Non-pigmented ciliary epithelial cell (primary cell): ENCODE measurements at regions not wholly inside any gene's neighbourhood (a gene's known extent, or its start where the extent isn't known, plus 50 kb on each side); places are given as distances from the start of the nearest gene placed in this dataset.
"Not testable (repeated sequence)": the region's sequence is repeated elsewhere in the genome, so short reads cannot be mapped to it uniquely, and the experiment has no call there.

Experiments used
- DNase-seq: peaks from one replicate; pipeline ENCODE4 v3.0.0-alpha.2; 2010; ENCODE audit warnings: low read depth

DNA sequence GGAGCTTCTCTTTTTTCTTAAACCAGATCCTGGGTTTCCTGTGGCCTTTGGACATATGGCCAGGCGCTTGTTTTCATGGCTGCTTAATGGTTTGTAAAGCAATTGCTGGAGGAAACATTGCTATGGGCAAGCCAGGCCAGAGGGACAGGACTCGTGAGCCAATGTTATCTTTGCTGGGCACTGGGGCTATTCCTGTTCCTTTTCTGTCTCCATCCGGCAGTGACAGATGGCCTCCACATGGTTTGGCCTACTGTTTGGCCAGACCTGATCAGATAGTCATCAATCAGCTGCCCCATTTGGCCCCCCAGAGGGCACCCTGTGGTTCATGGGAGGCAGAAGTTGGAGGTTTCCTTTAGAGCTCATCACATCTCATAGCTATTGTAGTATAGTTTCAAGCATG lies 326.1 kb upstream of the ROPN1 start:
- no peak for DNase-seq

DNA sequence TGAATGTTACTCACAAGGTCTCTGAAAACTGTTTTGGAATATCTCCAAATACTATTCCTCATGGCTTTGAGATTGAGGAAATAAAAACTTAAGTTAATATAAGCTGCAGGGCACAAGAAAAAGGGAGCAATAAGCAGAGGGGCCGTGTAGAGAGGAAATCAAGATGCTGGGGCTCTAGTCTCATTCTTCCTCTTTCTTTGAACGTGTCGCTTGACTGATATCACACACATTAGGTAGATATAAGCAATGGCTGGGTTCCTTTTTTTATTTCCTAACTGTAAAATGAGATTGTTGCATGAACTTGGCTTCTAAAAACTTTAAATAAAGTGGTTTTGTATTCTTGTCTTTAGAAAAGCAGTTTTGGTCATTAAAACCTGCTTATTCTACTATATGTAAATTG lies 326.7 kb upstream of the ROPN1 start:
- DNase-seq: no peak

DNA sequence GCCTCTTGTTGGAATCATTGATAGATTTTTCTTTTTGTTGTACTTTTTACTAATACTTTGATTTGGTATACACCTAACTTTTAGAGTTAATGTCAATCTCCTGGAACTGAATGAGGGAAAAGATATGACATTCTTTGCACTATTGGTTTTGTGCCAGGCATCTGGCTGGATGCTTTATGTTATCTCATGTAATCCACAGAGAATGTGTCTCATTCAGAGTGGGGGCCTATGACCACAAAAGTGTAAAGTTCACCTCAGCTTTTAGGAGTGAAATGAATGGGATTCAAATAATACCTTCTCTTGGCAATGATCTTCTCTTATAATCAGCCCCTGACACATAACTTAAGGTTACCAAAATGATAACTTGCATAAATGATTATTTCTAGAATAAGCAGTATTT lies 329.1 kb upstream of the ROPN1 start:
- DNase-seq: no peak

DNA sequence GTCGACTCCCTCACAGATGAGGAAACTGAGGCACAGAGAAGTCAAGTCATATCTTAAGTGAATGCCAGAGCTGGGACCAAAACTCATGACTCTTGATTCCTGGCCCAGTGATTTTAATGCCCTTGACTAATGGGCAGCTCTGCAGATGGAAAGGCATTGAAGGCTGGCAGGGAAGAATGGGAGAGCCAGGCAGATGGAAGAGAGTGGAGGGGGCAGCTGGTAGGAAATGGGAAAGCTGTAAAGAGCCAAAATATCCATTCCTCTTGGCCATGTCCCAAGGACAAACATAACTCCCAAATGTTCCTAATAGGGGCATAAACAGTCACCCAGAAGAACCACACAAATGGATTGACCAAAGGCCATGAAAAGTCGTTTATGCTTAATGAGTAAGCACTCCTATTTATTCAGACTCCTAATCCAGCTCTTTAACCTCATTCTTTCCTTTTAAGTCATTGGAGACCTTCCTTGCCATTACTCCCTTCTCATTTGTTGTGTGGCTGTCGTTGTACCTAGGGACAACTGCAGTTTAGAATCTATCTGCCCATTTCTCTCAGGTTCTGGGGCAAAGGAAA lies 330.5 kb upstream of the ROPN1 start:
- no peak for DNase-seq

DNA sequence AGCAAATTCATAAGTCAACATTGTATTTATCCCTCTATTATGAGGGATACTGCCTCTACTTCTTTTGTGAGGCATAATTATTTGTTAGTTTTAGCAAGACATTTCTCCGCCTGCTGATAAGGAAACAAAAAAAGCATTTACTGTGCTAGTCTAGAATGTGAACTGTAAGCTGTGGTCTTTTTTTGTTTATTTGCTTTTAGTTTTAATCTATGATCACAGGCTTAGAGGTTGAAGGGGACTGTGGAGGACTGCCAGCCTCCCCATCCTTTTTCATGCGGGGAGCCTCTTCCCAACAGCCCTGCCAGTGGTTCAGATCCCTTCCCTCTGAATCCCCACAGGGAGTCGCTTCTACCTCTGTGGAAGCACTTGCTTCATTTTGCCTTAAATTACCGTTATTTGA lies 331.0 kb upstream of the ROPN1 start:
- no peak for DNase-seq

DNA sequence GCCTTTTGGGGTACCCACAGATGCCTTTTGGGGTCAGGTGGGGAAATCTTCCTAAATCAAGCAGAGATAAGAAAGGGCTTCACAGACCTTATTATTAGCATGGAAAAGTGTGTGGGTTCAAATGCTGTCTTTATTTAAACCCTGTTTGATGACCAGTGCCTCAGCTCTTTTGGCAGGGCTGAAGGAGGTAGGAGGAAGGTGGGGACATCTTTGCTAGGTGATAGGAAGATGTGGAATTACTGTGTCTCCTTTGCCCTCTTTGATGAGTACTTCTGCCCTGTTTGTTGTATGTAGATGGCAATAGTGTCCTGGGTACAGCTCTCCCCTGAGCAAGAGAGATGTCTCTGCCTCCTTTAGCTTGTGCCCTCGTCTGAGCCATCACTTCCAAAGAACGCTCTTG lies 333.3 kb upstream of the ROPN1 start:
- no peak for DNase-seq

DNA sequence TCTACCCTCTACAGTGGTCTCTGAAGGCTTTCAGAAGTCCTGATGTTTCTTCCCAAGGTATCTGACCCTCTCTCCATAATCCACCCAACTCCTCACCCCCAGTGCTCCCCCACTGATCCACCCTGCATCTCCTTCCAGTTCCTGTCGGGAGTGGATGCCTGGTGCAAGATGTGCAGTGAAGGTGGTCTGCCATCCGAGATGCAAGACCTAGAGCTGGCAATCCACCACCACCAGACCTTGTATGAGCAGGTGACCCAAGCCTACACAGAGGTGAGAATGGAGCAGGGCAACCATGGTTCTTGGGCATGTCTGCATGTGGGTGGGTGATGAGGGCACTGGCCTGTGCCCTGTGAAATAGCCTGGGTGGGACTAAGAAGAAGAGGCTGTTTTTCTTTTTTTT lies 337.8 kb upstream of the ROPN1 start:
- no peak for DNase-seq

DNA sequence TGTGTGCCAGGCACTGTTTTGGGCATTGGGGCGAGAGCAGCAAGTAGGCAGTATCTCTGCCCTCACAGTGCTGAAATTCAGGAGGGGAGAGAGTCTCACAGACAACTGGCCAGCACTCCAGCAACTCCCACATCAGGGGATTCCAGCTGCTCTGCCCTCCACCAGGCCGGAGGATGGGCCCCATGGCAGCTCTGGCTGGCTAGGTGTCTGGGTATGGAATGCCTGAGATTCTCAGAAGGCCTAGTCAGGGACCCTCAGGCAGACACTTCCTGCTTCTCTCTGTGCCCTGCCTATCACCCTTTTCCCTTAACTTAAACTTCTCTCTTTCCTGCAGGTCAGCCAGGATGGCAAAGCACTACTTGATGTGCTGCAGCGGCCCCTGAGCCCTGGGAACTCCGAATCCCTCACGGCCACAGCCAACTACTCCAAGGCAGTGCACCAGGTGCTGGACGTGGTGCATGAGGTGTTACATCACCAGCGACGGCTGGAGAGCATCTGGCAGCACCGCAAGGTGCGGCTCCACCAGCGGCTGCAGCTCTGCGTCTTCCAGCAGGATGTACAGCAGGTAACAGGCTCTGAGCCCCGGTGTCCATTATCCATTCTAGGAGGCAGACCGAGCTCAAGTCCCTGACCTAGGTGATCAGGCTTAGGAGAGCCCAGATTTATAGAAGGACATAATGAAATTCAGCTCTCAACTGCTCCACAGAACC lies 342.2 kb upstream of the ROPN1 start:
- no peak for DNase-seq

DNA sequence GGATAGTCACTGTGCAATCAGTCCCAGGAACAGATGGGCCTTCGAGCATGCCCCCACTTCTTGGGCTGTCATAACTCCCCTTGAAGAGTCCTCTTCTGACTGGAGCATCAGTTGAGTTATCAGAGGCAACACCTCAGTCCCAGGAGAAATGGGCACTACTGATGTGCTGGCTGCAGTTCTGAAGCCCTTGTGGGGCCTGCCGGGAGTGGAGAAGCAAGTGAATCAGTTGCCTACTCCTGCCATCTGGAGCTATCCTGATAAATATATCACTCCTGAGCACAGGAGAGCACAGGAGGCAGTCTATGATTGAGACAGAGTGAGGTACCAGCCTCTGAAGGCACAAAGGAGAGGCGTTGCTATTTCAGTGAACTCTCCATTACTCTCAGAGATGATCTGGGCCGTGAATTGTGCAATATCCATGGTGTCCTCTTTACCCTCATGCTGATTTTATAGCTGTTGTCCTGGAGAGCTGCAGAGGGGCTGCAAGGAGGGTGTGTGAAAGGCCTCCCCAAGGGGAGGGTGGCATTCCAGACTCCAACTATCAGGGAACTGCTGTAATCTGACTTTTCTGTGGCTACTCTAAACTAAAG lies 344.2 kb upstream of the ROPN1 start:
- no peak for DNase-seq

DNA sequence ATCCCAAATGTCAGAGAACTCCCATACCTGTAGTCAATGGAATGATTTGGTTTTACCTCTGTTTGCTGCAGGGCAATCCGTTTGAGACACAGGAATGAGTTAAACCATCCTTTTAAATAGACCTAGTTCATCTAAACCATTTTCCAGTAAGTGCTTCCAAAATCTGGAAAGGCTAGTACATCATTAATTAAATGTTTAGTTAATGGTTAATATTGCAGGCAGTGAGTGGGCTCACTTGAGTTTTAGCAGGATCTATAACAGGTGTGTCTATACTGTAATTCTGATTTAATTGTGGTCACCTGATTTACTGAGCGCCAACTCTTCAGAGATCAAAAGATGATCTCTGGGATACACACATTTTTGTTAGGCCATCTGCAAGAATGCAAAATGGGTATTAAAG lies 353.9 kb upstream of the ROPN1 start:
- no peak for DNase-seq

DNA sequence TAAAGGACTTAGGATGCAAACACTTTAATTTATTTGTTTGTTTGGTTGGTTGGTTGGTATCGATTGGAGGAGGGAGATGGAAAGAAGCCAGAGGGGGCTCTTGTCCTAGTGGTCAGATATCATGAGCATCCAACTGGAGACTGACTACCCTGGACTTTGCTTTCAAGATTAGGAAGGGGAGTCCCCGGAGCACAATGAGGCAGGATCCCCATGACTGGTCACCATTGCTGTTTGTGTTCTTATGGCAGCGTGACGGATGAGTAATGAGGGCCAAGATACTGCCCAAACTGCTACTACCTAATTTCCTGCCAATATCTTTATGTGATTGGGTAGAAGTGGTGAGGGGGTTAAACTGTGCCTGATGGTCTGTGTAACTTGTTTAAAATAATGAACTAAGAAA lies 354.6 kb upstream of the ROPN1 start:
- DNase-seq: no peak

DNA sequence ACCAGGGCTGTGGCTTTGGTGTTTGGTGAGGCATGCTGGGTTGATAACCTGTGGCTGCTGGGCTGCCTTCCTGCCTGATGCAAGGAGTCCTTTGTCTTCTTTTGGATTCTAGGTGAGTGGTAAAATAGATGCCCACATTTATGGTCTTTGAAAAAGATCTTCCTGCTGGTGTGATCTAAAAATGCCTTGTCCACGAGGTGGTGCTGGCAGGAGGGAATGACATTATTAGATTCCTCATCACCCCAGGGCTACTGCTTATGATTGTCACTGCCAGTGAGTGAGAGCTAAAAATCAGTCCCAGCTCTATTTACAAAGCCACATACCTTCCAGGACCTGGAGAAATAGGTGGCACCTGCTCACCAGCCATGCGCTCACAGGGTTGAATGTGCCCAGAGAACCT lies 355.5 kb upstream of the ROPN1 start:
- no peak for DNase-seq

DNA sequence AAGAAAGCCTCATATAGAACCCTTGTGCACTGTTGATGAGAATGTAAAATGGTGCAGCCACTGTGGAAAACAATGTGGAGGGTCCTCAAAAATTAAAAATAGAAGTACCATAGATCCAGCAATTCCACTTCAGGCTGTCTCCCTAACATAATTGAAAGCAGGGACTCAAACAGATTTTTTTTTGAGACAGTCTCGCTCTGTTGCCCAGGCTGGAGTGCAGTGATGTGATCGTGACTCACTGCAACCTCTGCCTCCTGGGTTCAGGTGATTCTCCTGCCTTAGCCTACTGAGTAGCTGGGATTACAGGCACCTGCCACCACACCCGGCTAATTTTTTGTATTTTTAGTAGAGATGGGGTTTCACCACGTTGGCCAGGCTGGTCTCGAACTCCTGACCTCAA lies 356.6 kb upstream of the ROPN1 start:
- not testable (repeated sequence) for DNase-seq

DNA sequence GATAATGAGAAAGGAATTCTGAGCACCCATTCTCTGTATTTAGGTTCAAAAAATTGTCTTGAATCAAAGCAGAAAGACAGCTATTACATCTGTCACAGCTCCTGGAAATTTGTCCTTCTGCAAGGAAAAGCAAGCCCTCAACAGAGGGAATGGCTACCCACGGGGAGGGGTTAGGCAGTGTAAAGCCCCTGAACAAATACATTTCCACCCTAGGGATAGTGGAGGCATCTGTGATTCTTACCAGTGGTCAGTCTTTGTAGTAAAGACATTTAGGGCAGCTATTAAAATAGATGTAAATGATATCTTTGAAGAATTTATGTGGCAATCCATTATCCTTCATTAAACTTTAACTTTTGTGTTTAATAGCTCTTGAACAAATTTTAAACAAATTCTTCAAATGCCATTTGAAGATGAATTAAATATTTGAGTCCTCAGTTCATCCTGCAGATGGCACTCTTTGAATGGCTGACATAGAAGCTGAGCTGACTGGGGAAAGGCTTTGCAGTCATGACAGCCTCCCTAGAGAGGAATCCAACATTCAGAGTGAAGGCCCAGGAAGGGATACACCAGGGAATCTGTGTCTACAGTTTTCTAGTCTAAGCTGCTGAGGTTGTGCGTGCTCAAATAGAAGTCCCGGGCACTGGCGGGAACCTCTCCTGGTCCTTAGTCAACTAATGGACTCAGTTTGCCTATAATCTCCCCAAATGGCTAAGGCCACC lies 359.7 kb upstream of the ROPN1 start:
- peak; percentile 43 for DNase-seq

DNA sequence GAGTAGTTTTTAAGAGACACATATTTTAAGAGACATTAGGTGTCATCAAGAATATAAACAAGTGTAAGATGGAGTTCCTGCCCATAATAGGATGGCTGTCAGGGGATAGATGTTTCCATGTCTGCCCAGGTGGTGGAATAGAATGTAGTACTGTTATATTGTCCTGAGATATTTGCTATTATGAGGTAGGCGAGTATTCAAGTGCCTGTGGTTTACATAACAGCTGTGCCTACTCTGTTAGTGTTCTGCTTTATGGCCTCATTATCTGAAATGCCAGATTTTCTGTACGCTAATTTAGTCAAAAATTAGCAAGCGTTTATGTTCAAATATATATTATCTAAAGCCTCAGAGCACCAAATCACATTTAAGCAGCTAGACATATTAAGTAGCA lies 360.2 kb upstream of the ROPN1 start:
- no peak for DNase-seq

DNA sequence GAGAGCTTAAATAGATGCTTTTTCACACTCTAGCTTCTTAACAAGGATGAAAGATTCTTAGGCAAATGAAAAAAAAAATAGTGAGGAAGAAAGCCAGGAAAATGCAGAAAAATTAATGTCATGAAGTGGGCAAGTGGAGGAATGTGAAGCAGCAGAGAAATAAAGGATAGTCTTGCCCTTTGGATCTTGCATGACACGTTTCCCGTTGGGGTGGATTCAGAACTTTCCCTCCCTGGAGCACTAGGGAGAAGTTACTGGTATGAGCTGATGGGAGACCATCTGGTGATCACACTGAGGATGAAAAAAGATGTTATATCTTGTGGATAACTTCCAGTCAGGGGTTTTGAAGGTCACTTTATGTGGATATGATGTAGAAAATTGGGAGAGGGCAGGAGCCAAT lies 361.8 kb upstream of the ROPN1 start:
- no peak for DNase-seq

DNA sequence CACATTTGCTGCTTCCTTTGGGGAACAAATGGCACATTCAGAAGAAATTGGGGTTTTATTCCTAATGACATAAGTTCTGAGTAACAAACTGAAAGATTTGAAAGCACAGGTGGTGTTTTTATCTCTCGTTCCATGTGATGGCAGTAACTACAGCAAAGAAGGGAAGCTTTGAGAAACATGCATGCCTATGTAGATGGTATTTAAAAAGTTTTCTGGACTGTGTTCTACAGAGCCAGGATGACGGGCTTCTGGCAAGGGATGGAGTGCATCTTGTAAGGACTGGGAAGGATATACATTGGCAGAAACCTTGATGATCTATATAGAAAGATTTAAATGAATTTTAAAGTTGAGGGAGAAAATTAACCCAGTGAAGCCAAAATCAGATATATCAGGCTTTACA lies 362.2 kb upstream of the ROPN1 start:
- no peak for DNase-seq

DNA sequence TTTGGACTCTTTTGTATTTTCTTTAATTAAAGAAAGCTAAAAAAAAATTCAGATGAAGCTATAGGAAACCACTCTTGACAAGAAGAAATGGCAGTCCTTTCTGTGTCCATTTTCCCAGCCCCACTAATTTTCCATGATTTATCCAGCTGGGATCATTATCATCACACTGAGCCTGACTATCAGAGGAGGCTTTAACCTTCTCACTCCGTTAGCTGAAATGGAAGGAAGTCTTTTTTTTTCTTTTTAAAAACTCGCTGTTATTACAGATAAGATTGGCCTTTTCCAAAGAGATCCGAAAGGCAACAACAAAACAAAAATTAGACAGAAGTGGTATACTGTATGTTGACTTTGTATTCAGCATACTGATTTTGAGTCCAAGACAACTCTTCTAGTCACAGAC lies 366.2 kb upstream of the ROPN1 start:
- DNase-seq: no peak

DNA sequence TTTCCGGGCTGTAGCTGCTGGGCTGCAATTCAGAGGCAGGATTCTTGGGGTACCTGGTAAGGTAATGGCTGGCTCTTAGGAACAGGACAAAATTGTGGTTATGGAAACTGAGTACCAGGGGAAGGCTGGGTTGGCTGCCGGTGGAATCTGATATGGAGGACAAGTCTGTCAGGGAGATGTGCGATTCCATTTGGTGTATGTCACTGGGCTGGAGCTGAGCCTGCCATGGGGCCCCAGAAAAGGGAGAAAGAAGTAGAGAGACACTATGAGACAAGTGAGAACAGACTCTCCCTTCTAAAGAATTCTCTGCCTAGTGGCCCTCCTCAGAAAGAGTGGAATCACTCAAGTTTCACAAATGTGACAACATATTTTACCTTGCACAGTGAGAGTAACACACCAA lies 368.2 kb upstream of the ROPN1 start:
- DNase-seq: no peak

DNA sequence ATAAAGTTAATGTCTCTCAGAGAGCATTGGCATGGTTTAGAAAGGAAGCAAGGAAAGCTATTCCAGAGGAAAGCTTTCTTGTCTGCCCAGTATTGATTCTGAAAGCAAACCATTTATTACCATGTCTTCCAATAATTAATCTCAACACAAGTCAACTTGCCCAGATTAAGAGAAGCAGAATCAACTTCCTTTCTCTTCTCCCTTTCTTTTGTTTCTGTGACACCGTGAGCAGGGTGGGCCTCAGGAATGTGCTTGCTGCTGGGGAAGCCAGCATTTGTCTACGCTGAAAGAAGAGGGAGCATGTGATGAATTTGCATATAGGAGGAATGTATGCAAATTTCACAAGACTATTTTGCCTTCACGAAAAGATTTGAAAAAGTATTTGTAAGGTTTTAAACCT lies 368.6 kb upstream of the ROPN1 start:
- DNase-seq: no peak

DNA sequence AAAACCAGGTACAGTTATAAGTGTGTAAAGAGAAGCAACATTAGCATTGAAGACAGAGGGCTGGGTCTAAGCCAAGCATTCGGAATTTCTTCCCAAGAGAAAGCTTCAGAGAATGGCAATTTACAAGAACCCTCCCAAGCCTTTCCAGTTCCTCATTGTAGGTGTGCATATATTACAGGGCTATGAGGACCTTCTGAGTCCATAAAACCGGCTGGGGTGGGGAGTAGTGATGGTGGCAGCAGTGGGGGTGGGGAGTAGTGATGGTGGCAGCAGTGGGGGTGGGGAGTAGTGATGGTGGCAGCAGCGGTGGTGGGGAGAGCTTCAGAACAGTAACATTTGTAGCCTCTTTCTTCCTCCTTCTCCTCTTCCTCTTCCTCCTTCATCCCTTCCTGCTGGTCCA lies 368.7 kb upstream of the UMPS start:
- DNase-seq: no peak

DNA sequence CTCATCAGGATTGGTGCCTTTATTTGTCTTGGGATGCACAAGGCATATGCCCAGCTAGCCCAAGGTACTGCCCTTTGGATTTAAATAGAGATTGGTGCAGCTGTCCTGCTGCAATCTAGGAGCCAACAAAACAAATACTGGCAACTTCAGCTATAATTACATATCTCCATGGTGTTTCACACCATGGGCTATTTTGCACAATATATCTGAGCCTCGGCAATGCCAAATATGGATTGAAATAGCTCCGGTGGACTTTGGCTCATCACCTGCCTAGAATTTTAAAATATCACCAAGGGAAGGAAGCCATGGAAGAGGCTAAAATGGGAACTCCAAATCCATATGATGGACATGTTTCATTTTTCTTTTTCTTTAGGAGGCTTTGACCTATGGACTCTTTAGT lies 367.8 kb upstream of the UMPS start:
- DNase-seq: no peak

DNA sequence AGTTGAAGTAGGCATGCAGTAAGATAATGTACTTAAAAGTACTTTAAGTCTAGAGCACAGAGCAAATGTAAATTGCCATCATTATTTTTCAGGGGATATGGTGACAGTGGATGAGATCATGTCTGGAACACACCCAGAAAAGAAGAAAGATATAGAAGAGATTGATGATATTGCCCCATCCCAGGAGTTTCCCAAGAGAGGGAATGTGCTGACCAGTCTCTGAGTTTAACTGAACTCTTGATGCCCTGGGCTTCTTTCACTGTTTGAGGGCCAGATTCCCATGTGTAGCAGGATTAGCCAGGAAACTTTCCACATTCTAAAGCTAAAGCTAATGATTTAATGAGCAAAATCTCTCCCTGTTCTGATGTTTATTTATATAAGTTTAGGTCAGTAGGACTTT lies 366.8 kb upstream of the UMPS start:
- DNase-seq: peak; percentile 20
